ENCODE measurements at regions not wholly inside any gene's neighbourhood (a gene's known extent, or its start where the extent isn't known, plus 50 kb on each side); places are given as distances from the start of the nearest gene placed in this dataset.

- no peaks in the 10 kb centered on the region for H3K36me3 ChIP-seq
- intact Hi-C loops (cut with DNase I) = no loop called here
- H3K27me3 ChIP-seq = no peaks in the 10 kb centered on the region
- DNase-seq = no peak
- peaks cover 0 to 5% of the 10 kb centered on the region in 2 donors for H3K9me3 ChIP-seq
- H3K27ac ChIP-seq = no peak overlapping the region
- no peak overlapping the region for H3K4me3 ChIP-seq
- TF ChIP-seq CTCF (IDR thresholded peaks at IDR 0.05) = no peak
- H3K4me1 ChIP-seq = no peaks in the 10 kb centered on the region
- no peak for ATAC-seq
Measured at GRCh38 chr7:35353481-35353880, 99.6 kb upstream of the TBX20 start.

- DNase-seq = no peak
- intact Hi-C loops (cut with DNase I) = no loop called here
Measured at GRCh38 chr7:35351466-35351865, 97.6 kb upstream of the TBX20 start.

GRCh38 chr7:35348611-35349400 is 94.9 kb upstream of the TBX20 start:
- H3K4me1 ChIP-seq = no peaks in the 10 kb centered on the region
- no peaks in the 10 kb centered on the region for H3K9me3 ChIP-seq
- no peak for TF ChIP-seq CTCF (IDR thresholded peaks at IDR 0.05)
- no peak overlapping the region for H3K4me3 ChIP-seq
- H3K27ac ChIP-seq = no peak overlapping the region
- no peak for DNase-seq
- intact Hi-C loops (cut with DNase I) = no loop called here
- no peaks in the 10 kb centered on the region for H3K27me3 ChIP-seq
- no peaks in the 10 kb centered on the region for H3K36me3 ChIP-seq
- ATAC-seq = no peak

More at GRCh38 chr7:35351466-35351865, 97.6 kb upstream of the TBX20 start:
- H3K27ac ChIP-seq = no peak overlapping the region
- no peaks in the 10 kb centered on the region for H3K27me3 ChIP-seq
- H3K4me3 ChIP-seq = no peak overlapping the region
- H3K9me3 ChIP-seq = no peaks in the 10 kb centered on the region
- TF ChIP-seq CTCF (IDR thresholded peaks at IDR 0.05) = no peak
- no peaks in the 10 kb centered on the region for H3K4me1 ChIP-seq
- H3K36me3 ChIP-seq = no peaks in the 10 kb centered on the region
- no peak for ATAC-seq

GRCh38 chr7:35342786-35343185 is 88.9 kb upstream of the TBX20 start:
- H3K4me1 ChIP-seq = no peaks in the 10 kb centered on the region
- no peak for TF ChIP-seq CTCF (IDR thresholded peaks at IDR 0.05)
- H3K27ac ChIP-seq = no peak overlapping the region
- no peak overlapping the region for H3K4me3 ChIP-seq
- no peaks in the 10 kb centered on the region for H3K9me3 ChIP-seq
- intact Hi-C loops (cut with DNase I) = no loop called here
- DNase-seq (no peak), ATAC-seq (no peak)
- H3K27me3 ChIP-seq = no peaks in the 10 kb centered on the region
- no peaks in the 10 kb centered on the region for H3K36me3 ChIP-seq

- ATAC-seq (no peak), DNase-seq (no peak)
- no peak for TF ChIP-seq CTCF (IDR thresholded peaks at IDR 0.05)
- H3K27ac ChIP-seq = no peak overlapping the region
- H3K27me3 ChIP-seq = no peaks in the 10 kb centered on the region
- H3K9me3 ChIP-seq = no peaks in the 10 kb centered on the region
- intact Hi-C loops (cut with DNase I) = no loop called here
- no peak overlapping the region for H3K4me3 ChIP-seq
- no peaks in the 10 kb centered on the region for H3K4me1 ChIP-seq
- H3K36me3 ChIP-seq = no peaks in the 10 kb centered on the region
Measured at GRCh38 chr7:35339811-35340210, 85.9 kb upstream of the TBX20 start.
